ENCODE measurements at regions not wholly inside any gene's neighbourhood (a gene's known extent, or its start where the extent isn't known, plus 50 kb on each side); places are given as distances from the start of the nearest gene placed in this dataset.

- DNase-seq (ENCODE audit: extremely low read depth, low read depth, low spot score): no peak
Measured at GRCh38 chr2:217160103-217160743, 300.4 kb upstream of the TNP1 start.

- no peak for DNase-seq (ENCODE audit: extremely low read depth, low read depth, low spot score)
Measured at GRCh38 chr2:217158928-217159327, 299.1 kb upstream of the TNP1 start.

- no peak for DNase-seq (ENCODE audit: extremely low read depth, low read depth, low spot score)
Measured at GRCh38 chr2:217157581-217157980, 297.7 kb upstream of the TNP1 start.

GRCh38 chr2:217156801-217157200 is 296.9 kb upstream of the TNP1 start:
- no peak for DNase-seq (ENCODE audit: extremely low read depth, low read depth, low spot score)

- DNase-seq (ENCODE audit: extremely low read depth, low read depth, low spot score): no peak
Measured at GRCh38 chr2:217154923-217155322, 295.1 kb upstream of the TNP1 start.

- DNase-seq (ENCODE audit: extremely low read depth, low read depth, low spot score): no peak
Measured at GRCh38 chr2:217153510-217153909, 293.6 kb upstream of the TNP1 start.

GRCh38 chr2:217152831-217153230 is 293.0 kb upstream of the TNP1 start:
- DNase-seq (ENCODE audit: extremely low read depth, low read depth, low spot score): no peak

- no peak for DNase-seq (ENCODE audit: extremely low read depth, low read depth, low spot score)
Measured at GRCh38 chr2:217151509-217152206, 291.8 kb upstream of the TNP1 start.

- DNase-seq (ENCODE audit: extremely low read depth, low read depth, low spot score): no peak
Measured at GRCh38 chr2:217150236-217150635, 290.4 kb upstream of the TNP1 start.

GRCh38 chr2:217149087-217149660 is 289.3 kb upstream of the TNP1 start:
- no peak for DNase-seq (ENCODE audit: extremely low read depth, low read depth, low spot score)

GRCh38 chr2:217147818-217148217 is 288.0 kb upstream of the TNP1 start:
- no peak for DNase-seq (ENCODE audit: extremely low read depth, low read depth, low spot score)

- no peak for DNase-seq (ENCODE audit: extremely low read depth, low read depth, low spot score)
Measured at GRCh38 chr2:217146956-217147355, 287.1 kb upstream of the TNP1 start.

GRCh38 chr2:217142649-217143266 is 282.9 kb upstream of the TNP1 start:
- DNase-seq (ENCODE audit: extremely low read depth, low read depth, low spot score): no peak

- no peak for DNase-seq (ENCODE audit: extremely low read depth, low read depth, low spot score)
Measured at GRCh38 chr2:217138284-217138683, 278.4 kb upstream of the TNP1 start.

- DNase-seq (ENCODE audit: extremely low read depth, low read depth, low spot score): no peak
Measured at GRCh38 chr2:217127744-217128143, 267.9 kb upstream of the TNP1 start.

GRCh38 chr2:217125014-217125413 is 265.1 kb upstream of the TNP1 start:
- no peak for DNase-seq (ENCODE audit: extremely low read depth, low read depth, low spot score)

- no peak for DNase-seq (ENCODE audit: extremely low read depth, low read depth, low spot score)
Measured at GRCh38 chr2:217124050-217124449, 264.2 kb upstream of the TNP1 start.

- no peak for DNase-seq (ENCODE audit: extremely low read depth, low read depth, low spot score)
Measured at GRCh38 chr2:217121565-217121964, 261.7 kb upstream of the TNP1 start.

- peak; percentile 29 for DNase-seq (ENCODE audit: extremely low read depth, low read depth, low spot score)
Measured at GRCh38 chr2:217120429-217120828, 260.6 kb upstream of the TNP1 start.

GRCh38 chr2:217118559-217119284 is 258.9 kb upstream of the TNP1 start:
- DNase-seq (ENCODE audit: extremely low read depth, low read depth, low spot score): no peak

- DNase-seq (ENCODE audit: extremely low read depth, low read depth, low spot score): no peak
Measured at GRCh38 chr2:217117523-217117922, 257.7 kb upstream of the TNP1 start.
